ENCODE measurements at regions not wholly inside any gene's neighbourhood (a gene's known extent, or its start where the extent isn't known, plus 50 kb on each side); places are given as distances from the start of the nearest gene placed in this dataset.
"Not testable (repeated sequence)": the region's sequence is repeated elsewhere in the genome, so short reads cannot be mapped to it uniquely, and the experiment has no call there.

DNA sequence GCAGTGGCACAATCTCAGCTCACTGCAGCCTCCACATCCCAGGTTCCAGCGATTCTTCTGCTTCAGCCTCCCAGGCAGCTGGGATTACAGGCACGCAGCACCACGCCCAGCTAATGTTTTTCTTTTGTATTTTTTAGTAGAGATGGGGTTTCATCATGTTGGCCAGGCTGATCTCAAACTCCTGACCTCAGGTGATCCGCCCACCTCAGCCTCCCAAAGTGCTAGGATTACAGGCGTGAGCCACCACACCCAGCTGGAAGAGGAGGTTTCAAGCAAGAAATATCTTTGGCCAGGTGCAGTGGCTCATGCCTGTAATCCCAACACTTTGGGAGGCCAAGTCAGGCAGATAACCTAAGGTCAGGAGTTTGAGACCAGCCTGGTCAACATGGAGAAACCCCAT is 59.4 kb upstream of the XIST start:
- H2BK5ac ChIP-seq (ENCODE audit: low read depth, low read length, poor library complexity, severe bottlenecking); H4K5ac ChIP-seq (ENCODE audit: low read depth, low read length); H3K9me3 ChIP-seq (ENCODE audit: control insufficient read depth, insufficient read depth, low read length); H3K18ac ChIP-seq (ENCODE audit: low read depth, low read length); POLR2A ChIA-PET (ENCODE audit: unreplicated experiment); H3K9me1 ChIP-seq (ENCODE audit: insufficient read depth, low read length); H2BK120ac ChIP-seq (ENCODE audit: low read depth, low read length); H3K36me3 ChIP-seq (ENCODE audit: control insufficient read depth, insufficient read depth, low read length); dilution Hi-C loops (cut with HindIII; ENCODE audit: low sequenced_read_pairs, unreplicated experiment); DNase-seq; H3K14ac ChIP-seq (replicated peaks; ENCODE audit: low read depth, low read length); ATAC-seq (ENCODE audit: low read depth); H3K27me3 ChIP-seq (ENCODE audit: control insufficient read depth, insufficient read depth, low read length); BruUV-seq (replicated peaks); H3K56ac ChIP-seq (ENCODE audit: extremely low read depth, insufficient read depth, low read length); H3K4me1 ChIP-seq (ENCODE audit: control insufficient read depth, insufficient read depth, low read length); intact Hi-C loops (cut with micrococcal nuclease); in situ Hi-C loops (cut with MboI; ENCODE audit: low sequenced_read_pairs); H4K8ac ChIP-seq (ENCODE audit: low read depth in 2 of 2, low read length in 2 of 2); H2BK15ac ChIP-seq (ENCODE audit: low read depth, low read length); H3K4ac ChIP-seq (ENCODE audit: low read depth, low read length); H2BK20ac ChIP-seq (ENCODE audit: low read depth, low read length); H2AFZ ChIP-seq (replicated peaks; ENCODE audit: low read length, poor library complexity); H4K91ac ChIP-seq (ENCODE audit: insufficient read depth, low read depth, low read length); H3K23ac ChIP-seq (ENCODE audit: low read depth, low read length); H3K27ac ChIP-seq (ENCODE audit: insufficient read depth, low read length); H3K4me3 ChIP-seq (ENCODE audit: insufficient read depth, low read depth, low read length); H3K9ac ChIP-seq (ENCODE audit: low read depth, low read length); H3K79me1 ChIP-seq (ENCODE audit: low read depth in 1 of 2, low read length in 2 of 2); H2AK9ac ChIP-seq (replicated peaks; ENCODE audit: low read depth, low read length, poor library complexity); H4K20me1 ChIP-seq (ENCODE audit: insufficient read depth, low read length); H2AK5ac ChIP-seq (ENCODE audit: low read depth, low read length); CTCF ChIA-PET; H3K4me2 ChIP-seq (ENCODE audit: low read depth, low read length): not testable (repeated sequence)
- no CpG with 5 or more reads among the region's 5 CpGs for WGBS, 2 experiments (ENCODE audit: extremely low coverage in 2 of 2, insufficient read length in 1 of 2)

- POLR2A ChIA-PET (ENCODE audit: unreplicated experiment); H4K91ac ChIP-seq (ENCODE audit: insufficient read depth, low read depth, low read length); H2AK5ac ChIP-seq (ENCODE audit: low read depth, low read length); H3K9me3 ChIP-seq (ENCODE audit: control insufficient read depth, insufficient read depth, low read length); H3K9me1 ChIP-seq (ENCODE audit: insufficient read depth, low read length); H3K36me3 ChIP-seq (ENCODE audit: control insufficient read depth, insufficient read depth, low read length); H3K14ac ChIP-seq (replicated peaks; ENCODE audit: low read depth, low read length); dilution Hi-C loops (cut with HindIII; ENCODE audit: low sequenced_read_pairs, unreplicated experiment); H2AK9ac ChIP-seq (replicated peaks; ENCODE audit: low read depth, low read length, poor library complexity); in situ Hi-C loops (cut with MboI; ENCODE audit: low sequenced_read_pairs); H3K27me3 ChIP-seq (ENCODE audit: control insufficient read depth, insufficient read depth, low read length); H3K23ac ChIP-seq (ENCODE audit: low read depth, low read length); H2BK120ac ChIP-seq (ENCODE audit: low read depth, low read length); H2AFZ ChIP-seq (replicated peaks; ENCODE audit: low read length, poor library complexity); H3K79me1 ChIP-seq (ENCODE audit: low read depth in 1 of 2, low read length in 2 of 2); ATAC-seq (ENCODE audit: low read depth); H3K18ac ChIP-seq (ENCODE audit: low read depth, low read length); H4K8ac ChIP-seq (ENCODE audit: low read depth in 2 of 2, low read length in 2 of 2); H2BK15ac ChIP-seq (ENCODE audit: low read depth, low read length); H2BK20ac ChIP-seq (ENCODE audit: low read depth, low read length); intact Hi-C loops (cut with micrococcal nuclease); H3K9ac ChIP-seq (ENCODE audit: low read depth, low read length); H3K56ac ChIP-seq (ENCODE audit: extremely low read depth, insufficient read depth, low read length); H4K20me1 ChIP-seq (ENCODE audit: insufficient read depth, low read length); H3K4me3 ChIP-seq (ENCODE audit: insufficient read depth, low read depth, low read length); H4K5ac ChIP-seq (ENCODE audit: low read depth, low read length); H2BK5ac ChIP-seq (ENCODE audit: low read depth, low read length, poor library complexity, severe bottlenecking); BruUV-seq (replicated peaks); H3K27ac ChIP-seq (ENCODE audit: insufficient read depth, low read length); H3K4me2 ChIP-seq (ENCODE audit: low read depth, low read length); H3K4ac ChIP-seq (ENCODE audit: low read depth, low read length); DNase-seq; H3K4me1 ChIP-seq (ENCODE audit: control insufficient read depth, insufficient read depth, low read length): not testable (repeated sequence)
- CTCF ChIA-PET = interaction anchor here (0.6 kb wide), 1 partner anchor 19 kb away, joined by 7 read pairs; no protein-coding TSS in a partner anchor
- WGBS, 2 experiments (ENCODE audit: extremely low coverage in 2 of 2, insufficient read length in 1 of 2) = no CpG with 5 or more reads among the region's 2 CpGs
Measured at GRCh38 chrX:73905749-73906374, 53.3 kb upstream of the XIST start.

Data from IMR-90 (cell line).